ENCODE measurements at regions not wholly inside any gene's neighbourhood (a gene's known extent, or its start where the extent isn't known, plus 50 kb on each side); places are given as distances from the start of the nearest gene placed in this dataset.

DNA sequence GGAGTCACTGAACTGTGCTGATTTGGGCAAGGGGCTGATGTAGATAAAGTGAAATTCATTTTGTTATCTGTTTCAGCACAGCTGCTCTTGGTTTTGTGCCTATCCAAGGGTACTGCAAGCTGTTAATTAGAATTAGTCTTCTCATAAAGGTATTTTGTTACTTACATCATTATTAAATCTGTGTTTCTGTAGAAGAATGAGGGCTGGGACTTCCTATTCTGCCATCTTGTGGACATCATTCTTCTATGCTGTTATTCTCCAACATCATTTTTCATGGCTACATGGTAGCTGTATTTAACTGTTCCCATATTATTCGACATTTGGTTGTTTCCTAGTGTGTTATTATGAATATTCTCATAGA is 76.2 kb upstream of the CCDC71L start:
- TF ChIP-seq, protein P1, sequence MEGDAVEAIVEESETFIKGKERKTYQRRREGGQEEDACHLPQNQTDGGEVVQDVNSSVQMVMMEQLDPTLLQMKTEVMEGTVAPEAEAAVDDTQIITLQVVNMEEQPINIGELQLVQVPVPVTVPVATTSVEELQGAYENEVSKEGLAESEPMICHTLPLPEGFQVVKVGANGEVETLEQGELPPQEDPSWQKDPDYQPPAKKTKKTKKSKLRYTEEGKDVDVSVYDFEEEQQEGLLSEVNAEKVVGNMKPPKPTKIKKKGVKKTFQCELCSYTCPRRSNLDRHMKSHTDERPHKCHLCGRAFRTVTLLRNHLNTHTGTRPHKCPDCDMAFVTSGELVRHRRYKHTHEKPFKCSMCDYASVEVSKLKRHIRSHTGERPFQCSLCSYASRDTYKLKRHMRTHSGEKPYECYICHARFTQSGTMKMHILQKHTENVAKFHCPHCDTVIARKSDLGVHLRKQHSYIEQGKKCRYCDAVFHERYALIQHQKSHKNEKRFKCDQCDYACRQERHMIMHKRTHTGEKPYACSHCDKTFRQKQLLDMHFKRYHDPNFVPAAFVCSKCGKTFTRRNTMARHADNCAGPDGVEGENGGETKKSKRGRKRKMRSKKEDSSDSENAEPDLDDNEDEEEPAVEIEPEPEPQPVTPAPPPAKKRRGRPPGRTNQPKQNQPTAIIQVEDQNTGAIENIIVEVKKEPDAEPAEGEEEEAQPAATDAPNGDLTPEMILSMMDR (conservative IDR thresholded peaks at IDR 0.05; ENCODE audit: low read length): peak; percentile 59; the same call in 1 of the 2 replicates
- no peak for TF ChIP-seq EZH2phosphoT487 (IDR thresholded peaks at IDR 0.05; ENCODE audit: borderline replicate concordance, low read depth, low read length)
